ENCODE measurements at regions not wholly inside any gene's neighbourhood (a gene's known extent, or its start where the extent isn't known, plus 50 kb on each side); places are given as distances from the start of the nearest gene placed in this dataset.

GRCh38 chr5:89395111-89395510, 512.1 kb upstream of the MEF2C start:
- H3K27ac ChIP-seq (ENCODE audit: low read length) = no peak overlapping the region
- no peaks in the 10 kb centered on the region for H3K27me3 ChIP-seq (ENCODE audit: insufficient read depth, low read depth, low read length)
- H3K9me2 ChIP-seq (ENCODE audit: insufficient read depth, low read length) = no peaks in the 10 kb centered on the region
- H3K4me2 ChIP-seq (ENCODE audit: low read length) = no peak overlapping the region
- H3K9me3 ChIP-seq (ENCODE audit: low read length) = no peaks in the 10 kb centered on the region
- H4K20me1 ChIP-seq (ENCODE audit: insufficient read depth) = no peaks in the 10 kb centered on the region
- no peaks in the 10 kb centered on the region for H3K79me2 ChIP-seq (replicated peaks; ENCODE audit: insufficient read depth, low read length)
- TF ChIP-seq REST (IDR thresholded peaks at IDR 0.05; ENCODE audit: borderline replicate concordance) = no peak
- TF ChIP-seq EP300 (conservative IDR thresholded peaks at IDR 0.05; ENCODE audit: poor library complexity, severe bottlenecking) = no peak
- TF ChIP-seq RAD21 (conservative IDR thresholded peaks at IDR 0.05) = no peak
- TF ChIP-seq POLR2AphosphoS5 (IDR thresholded peaks at IDR 0.05) = no peak
- TF ChIP-seq, protein P1, sequence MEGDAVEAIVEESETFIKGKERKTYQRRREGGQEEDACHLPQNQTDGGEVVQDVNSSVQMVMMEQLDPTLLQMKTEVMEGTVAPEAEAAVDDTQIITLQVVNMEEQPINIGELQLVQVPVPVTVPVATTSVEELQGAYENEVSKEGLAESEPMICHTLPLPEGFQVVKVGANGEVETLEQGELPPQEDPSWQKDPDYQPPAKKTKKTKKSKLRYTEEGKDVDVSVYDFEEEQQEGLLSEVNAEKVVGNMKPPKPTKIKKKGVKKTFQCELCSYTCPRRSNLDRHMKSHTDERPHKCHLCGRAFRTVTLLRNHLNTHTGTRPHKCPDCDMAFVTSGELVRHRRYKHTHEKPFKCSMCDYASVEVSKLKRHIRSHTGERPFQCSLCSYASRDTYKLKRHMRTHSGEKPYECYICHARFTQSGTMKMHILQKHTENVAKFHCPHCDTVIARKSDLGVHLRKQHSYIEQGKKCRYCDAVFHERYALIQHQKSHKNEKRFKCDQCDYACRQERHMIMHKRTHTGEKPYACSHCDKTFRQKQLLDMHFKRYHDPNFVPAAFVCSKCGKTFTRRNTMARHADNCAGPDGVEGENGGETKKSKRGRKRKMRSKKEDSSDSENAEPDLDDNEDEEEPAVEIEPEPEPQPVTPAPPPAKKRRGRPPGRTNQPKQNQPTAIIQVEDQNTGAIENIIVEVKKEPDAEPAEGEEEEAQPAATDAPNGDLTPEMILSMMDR (IDR thresholded peaks at IDR 0.05; ENCODE audit: poor library complexity, severe bottlenecking) = no peak
- no peak for TF ChIP-seq MXI1 (conservative IDR thresholded peaks at IDR 0.05; ENCODE audit: poor library complexity, severe bottlenecking)
- no peak for TF ChIP-seq EZH2 (IDR thresholded peaks at IDR 0.05; ENCODE audit: borderline replicate concordance, insufficient read depth, low read length, poor library complexity, severe bottlenecking)
- no peak for TF ChIP-seq SMC3 (conservative IDR thresholded peaks at IDR 0.05; ENCODE audit: poor library complexity)
- TF ChIP-seq TAF1 (IDR thresholded peaks at IDR 0.05; ENCODE audit: low read depth) = no peak
- H3K9ac ChIP-seq (ENCODE audit: low read length) = no peak overlapping the region
- H2AFZ ChIP-seq (ENCODE audit: low read depth, low read length) = no peak overlapping the region
- H3K36me3 ChIP-seq (ENCODE audit: insufficient read depth, low read length) = no peaks in the 10 kb centered on the region
- no peak overlapping the region for H3K4me3 ChIP-seq (ENCODE audit: low read length)
- no peaks in the 10 kb centered on the region for H3F3A ChIP-seq (ENCODE audit: insufficient read depth, low read length, poor library complexity, severe bottlenecking)

DNA sequence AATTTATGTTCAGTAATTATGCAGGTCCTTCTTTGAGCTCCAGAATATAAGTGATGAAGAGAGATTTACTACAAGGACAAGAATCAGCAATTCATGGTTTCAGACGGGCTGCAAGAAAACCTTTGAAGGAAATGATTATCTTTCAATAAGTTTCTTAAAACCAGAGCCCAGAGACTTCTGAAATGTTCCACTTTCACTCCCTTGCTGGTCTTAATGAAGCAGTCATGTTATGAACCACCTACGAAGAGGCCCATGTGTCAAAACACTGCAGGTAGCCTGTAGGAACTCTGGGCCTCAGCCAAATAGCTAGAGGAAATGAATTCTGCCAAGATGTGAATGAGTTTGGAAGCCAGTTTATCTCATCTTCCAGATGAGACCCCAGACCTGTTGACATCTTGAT, 505.9 kb upstream of the MEF2C start:
- no peaks in the 10 kb centered on the region for H3K79me2 ChIP-seq (replicated peaks; ENCODE audit: insufficient read depth, low read length)
- no peaks in the 10 kb centered on the region for H3K9me3 ChIP-seq (ENCODE audit: low read length)
- H3K4me3 ChIP-seq (ENCODE audit: low read length) = no peak overlapping the region
- H3K27me3 ChIP-seq (ENCODE audit: insufficient read depth, low read depth, low read length) = no peaks in the 10 kb centered on the region
- no peak overlapping the region for H2AFZ ChIP-seq (ENCODE audit: low read depth, low read length)
- H3K9ac ChIP-seq (ENCODE audit: low read length) = no peak overlapping the region
- no peak for TF ChIP-seq POLR2AphosphoS5 (IDR thresholded peaks at IDR 0.05)
- TF ChIP-seq MXI1 (conservative IDR thresholded peaks at IDR 0.05; ENCODE audit: poor library complexity, severe bottlenecking) = no peak
- TF ChIP-seq RAD21 (conservative IDR thresholded peaks at IDR 0.05) = no peak
- no peak for TF ChIP-seq SMC3 (conservative IDR thresholded peaks at IDR 0.05; ENCODE audit: poor library complexity)
- TF ChIP-seq, protein P1 (IDR thresholded peaks at IDR 0.05; ENCODE audit: poor library complexity, severe bottlenecking) = no peak
- no peak for TF ChIP-seq EP300 (conservative IDR thresholded peaks at IDR 0.05; ENCODE audit: poor library complexity, severe bottlenecking)
- no peak for TF ChIP-seq REST (IDR thresholded peaks at IDR 0.05; ENCODE audit: borderline replicate concordance)
- TF ChIP-seq TAF1 (IDR thresholded peaks at IDR 0.05; ENCODE audit: low read depth) = no peak
- no peak for TF ChIP-seq EZH2 (IDR thresholded peaks at IDR 0.05; ENCODE audit: borderline replicate concordance, insufficient read depth, low read length, poor library complexity, severe bottlenecking)
- no peaks in the 10 kb centered on the region for H3K9me2 ChIP-seq (ENCODE audit: insufficient read depth, low read length)
- no peaks in the 10 kb centered on the region for H3K36me3 ChIP-seq (ENCODE audit: insufficient read depth, low read length)
- H3F3A ChIP-seq (ENCODE audit: insufficient read depth, low read length, poor library complexity, severe bottlenecking) = no peaks in the 10 kb centered on the region
- no peak overlapping the region for H3K4me2 ChIP-seq (ENCODE audit: low read length)
- no peak overlapping the region for H3K27ac ChIP-seq (ENCODE audit: low read length)
- no peaks in the 10 kb centered on the region for H4K20me1 ChIP-seq (ENCODE audit: insufficient read depth)

Measured in neural cell (in vitro differentiated cells).